Eye (tissue), 1 donor: ENCODE measurements at regions not wholly inside any gene's neighbourhood (a gene's known extent, or its start where the extent isn't known, plus 50 kb on each side); places are given as distances from the start of the nearest gene placed in this dataset.

Experiments used
- DNase-seq: peaks from one replicate; pipeline ENCODE4 v3.0.0-alpha.2; 2015

DNA sequence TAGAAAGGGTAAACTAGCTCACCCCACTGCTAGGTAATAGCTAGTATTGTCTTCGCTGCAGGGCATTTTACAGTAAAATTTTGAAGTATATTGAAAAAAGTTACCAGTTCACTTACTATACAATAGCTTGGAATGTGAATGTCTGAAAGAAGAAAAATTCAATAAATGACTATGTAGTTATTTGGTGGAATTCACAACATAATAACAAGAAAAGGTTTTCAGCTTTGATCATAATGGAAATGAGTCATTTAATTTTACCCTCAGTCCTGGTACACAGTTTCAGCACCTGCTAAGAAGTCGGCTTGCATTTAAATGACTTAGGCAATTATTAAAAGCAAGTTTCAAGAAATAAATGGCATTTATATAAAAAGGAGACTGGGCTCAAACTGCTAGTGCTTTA lies 90.4 kb downstream of the NUP35 start:
- DNase-seq: no peak

DNA sequence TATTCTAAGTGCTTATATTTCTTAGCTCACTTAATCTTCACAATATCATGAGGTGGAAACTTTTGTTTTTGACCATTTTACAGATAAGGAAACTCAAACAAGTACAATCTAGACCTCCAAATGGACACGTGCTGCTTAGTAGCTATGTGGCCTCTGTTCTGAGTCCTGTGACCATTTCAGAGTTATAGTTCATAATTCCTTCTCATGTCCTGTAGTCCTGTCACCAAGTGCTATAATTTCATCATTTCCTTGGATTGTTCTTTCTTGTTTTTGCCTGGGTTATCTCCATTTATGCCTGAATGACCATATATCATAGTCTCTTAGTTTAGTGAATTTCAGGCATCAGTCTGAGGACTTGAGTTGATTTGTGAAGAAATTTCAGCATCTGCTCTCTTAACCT lies 91.7 kb downstream of the NUP35 start:
- DNase-seq: no peak

DNA sequence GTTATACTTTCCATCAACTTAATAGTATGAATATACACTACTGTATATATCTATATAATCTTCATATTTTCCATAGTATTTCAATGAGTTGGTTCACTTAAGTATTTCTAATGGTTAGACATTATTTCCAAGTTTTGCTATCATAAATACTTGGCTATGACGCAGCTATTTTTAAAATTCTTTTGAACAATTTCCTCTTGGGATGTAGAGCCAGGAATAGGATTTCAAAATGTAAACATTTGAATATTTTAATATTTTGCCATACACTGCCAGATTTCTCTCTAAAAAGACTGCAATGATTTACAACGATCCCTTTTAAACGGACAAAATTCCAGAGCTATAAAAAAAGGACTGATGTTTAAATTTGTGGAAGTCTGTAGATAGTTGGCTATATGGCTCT lies 95.6 kb downstream of the NUP35 start:
- DNase-seq: no peak

DNA sequence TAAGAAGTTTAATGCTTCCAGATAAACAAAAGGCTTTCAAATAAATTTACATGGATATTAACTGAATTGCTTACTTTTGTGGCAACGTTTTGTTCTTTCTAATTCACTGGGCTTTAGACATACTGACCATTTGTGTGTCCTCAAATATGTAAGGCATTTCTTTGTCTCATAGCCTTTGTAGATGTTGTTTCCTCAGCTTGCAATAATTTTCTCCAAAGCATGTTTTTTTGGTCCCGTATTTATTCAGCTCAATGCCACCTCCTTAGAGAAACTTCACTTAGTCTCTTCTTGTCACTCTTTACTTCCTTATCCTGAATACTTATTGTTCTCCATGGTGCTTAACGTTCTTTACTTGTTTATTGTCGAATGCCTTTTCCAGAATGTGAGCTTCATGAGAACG lies 98.5 kb downstream of the NUP35 start:
- DNase-seq: no peak

DNA sequence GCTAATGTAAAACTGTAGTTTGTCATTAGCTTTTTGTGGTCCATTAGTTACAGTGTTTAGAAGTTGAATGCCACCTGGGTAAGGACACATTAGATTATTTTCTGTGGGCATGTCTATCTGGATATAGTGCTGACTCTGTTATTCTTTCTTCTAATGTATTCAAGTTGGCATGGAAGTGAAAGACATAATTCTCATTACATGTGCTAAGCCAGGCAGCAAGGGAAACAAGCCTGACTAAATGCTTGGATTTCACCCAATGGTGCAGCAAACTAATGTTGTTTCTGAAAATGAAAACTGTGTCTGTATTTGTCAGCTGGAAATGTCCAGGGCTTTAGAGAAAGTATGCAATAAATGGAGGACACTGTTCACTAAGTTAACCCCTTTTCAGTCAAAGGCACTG lies 100.7 kb downstream of the NUP35 start:
- DNase-seq: peak; percentile 7

DNA sequence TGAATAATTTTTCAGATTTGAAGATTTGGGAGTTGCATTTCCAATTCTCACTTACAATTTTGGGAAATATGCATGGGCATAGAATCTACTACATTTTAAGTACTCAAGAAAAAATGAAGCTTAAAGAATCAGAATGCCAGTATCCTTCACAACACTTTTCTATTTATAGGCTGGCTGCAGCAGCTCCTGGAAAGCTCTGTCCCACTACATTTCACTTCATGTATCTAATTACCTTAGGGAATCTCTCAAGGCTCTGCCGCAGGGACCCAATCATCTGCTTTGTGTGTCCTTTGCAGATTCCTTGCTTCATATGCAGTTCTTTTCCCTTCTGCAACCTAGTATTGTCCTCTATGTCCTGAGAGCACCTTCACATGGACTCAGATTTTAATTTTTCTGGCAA lies 102.9 kb downstream of the NUP35 start:
- DNase-seq: peak; percentile 10

DNA sequence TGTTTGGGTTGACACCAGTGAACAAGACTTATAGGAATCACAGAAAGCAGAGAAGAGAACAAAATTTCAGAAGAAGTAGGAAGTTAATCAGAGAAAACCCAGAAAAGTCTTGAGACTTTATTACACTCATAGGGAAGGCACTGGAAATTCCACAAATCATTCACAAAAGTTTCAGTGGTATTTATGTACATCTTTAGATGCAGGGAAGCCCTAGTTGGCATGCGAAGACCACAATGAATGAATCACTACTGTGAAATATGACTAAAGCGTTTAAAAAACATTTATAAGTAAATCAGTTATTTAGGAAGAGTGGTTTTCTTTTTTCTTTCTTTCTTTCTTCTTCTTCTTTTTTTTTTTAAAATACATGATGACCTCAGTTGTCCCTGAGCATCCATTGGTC lies 105.1 kb downstream of the NUP35 start:
- no peak for DNase-seq

DNA sequence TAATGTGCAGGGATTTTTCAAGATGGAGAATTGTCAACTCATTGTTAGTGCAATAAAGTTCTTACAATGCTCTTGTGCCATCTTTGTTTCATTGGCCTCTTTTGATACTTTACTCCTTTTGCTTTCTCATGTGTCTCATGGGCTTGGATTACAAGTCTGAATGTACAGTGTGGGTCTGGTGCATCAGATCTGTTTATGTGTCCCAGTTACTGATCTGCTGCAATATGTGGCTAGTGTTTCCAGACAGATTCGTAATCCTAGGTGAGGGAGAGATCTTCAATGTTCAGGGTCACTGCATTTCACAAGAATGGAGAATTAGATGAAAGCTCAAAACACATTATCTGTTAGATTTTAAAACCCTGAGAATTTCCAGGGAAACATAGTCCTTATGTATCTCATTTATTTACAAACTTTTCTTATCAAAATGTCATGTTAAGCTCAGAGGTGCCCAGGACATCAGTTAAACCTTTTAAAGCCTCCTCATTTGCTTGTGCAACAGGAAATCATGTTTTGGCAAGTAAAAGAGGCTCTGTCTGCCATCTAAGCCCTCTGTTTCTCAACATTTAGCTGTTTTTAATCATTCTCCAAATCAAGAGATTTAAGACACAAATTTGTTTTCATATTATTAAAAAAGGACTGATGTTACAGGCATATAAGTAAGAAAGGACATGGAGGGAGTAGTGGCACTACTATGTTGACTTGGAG lies 108.1 kb downstream of the NUP35 start:
- DNase-seq: no peak

DNA sequence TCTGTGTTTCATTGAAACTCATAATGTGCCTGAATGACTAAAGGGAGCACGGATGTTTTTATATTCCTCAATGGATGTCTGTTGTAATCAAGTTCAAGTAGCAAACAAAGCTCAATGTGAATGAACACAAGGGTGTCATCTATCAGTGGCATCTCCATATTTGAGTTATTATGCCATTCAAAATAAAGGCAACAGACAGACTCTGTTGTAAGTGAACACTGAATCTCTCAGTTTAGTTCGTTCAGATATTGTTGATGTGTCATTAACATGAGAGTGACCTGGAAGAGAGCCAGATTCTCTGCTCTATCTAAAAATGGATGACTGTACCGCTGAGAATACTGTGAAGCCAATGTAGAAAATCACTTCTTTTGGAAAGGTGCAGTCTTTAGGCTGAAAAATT lies 118.7 kb downstream of the NUP35 start:
- peak; percentile 35 for DNase-seq

DNA sequence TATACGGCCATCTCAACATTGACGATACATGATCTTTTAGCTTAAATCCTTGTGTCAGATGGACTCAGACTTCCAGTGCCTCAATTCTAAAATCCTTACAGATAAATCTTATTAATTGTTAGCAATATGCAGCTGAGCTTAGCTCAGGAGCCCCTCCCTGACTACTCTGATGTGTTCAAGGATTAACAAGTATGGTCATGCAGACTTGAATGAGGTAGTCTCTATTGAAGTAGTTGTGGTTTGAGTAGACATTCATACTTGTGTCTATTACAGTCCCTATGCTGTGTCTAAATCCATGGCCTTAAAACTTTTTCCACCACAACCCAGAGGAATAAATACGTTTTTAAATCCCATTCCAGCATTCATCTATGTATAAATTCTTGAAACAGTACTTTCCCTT lies 119.5 kb downstream of the NUP35 start:
- DNase-seq: no peak

DNA sequence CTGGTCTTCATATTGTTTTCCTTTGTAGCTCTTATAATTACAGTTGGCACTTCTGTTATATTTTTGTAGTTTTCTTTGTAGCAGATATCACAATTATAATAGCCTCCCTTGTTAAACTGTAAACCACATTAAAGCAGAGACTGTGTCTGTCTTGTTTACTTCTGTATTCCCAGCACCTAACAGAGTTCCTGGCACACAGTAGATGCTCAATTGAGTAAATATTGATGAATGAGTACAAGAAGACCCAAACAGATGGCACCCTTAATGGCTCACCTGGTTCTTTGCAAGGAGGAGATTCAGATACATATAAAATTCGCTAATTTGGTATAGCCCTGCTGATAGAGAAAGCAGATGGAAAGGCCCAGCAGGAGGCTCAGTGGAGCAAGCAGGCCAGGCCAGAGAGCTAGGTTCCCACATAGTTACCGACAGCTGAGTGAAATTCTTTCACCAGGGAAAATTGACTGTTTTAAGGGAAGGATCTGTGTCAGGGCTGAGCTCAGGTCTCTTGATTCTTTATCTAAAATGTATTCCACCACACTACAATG lies 120.1 kb downstream of the NUP35 start:
- DNase-seq: peak; percentile 31

DNA sequence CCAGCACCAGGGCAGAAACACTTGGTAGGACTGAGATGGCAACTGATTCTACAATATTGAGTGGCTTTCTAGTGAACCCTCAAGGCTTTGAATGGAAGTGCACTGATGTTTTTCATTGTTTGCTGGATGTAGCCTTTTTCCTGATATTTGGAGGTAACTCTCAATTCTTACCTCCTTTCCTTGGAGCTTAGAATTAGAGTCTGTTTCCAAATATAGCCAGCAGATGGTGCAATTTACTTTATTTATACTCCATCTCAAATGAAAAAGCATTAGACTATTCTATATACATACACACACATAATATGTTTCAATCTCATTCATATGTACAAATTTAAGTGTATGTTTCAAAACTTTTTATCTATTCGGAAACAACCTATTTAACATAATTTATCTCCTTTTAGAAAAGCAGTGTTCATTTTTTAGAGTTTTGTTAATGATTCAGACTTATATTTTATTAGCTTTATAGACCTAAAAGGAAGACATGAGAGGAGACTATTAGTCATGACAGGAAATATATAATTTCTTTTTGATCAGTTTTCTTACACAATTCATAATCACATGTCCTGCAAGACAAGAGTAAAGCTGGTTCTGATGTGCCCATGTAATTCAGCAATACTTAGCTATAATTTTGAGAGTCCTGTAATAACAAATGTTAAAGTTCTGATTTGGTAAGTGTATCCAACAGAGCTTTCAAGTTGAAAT lies 124.8 kb downstream of the NUP35 start:
- DNase-seq: peak; percentile 80

DNA sequence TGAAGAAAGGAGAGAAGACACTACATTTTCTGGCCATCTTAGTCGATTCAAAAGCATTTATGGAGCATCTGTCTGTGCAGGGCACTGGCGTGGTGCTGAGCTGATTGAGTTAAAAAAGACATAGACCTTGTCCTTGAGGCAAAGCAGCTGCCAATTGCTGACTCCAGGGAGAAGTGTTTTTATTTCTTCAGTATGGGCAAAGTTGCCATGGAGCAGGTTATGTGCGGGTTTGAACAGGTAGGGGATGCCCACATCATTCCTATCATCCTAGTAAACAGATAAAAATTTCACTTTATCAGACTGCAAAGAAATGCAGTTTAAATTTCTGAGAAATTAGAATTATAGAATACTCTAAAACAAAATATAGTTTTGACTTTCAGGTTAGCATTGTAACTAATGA lies 125.8 kb downstream of the NUP35 start:
- DNase-seq: no peak

DNA sequence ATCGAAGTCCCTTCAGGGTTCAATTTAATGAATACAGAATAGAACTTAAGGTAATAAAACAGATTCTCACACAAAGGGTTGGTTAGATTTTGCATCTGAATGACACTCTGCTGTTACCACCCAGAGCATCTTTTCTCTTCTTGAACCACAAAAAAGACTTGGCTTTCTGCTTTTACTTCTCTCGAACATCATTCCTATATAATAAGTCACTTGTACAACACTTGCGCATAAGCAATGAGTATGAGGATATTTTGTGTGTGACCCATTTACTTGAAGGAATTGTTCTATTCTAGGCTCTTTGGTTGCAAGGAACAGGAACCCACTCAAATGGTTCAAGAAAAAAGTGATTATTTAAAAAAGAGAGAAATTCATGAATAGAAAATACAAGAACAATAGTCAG lies 126.2 kb downstream of the NUP35 start:
- no peak for DNase-seq

DNA sequence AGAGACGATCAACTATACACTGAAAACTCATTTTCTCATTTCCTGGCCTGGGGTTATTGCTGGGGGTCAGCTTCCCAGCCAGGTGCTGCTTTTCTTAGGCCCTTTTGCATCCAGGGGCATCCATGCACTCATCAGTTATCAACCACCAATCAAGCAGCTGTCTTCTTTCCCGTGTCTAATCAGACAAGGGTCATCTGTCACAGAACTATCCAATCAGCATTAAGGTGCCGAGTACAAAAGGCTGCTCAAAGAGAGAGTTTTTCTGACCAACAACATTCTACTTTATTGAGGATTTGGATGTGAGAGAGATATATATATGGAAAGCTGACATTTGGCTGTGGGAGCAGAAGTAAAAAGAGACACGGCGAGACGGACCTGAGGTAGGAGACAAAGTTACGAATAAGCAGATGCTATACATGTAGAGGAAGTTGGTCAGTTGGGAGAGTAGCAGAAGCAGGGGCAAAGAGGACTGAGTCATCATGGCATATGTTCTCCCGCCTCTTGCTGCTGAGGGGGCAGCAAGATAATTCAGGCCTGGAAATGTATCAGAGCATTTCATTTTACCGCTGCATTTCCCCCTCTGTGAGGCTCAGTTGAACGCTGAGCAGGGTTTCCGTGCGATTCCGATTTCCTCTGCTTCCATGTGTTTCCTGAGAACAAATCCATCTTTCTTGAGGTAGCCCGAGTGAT lies 129.3 kb downstream of the NUP35 start:
- DNase-seq: no peak

DNA sequence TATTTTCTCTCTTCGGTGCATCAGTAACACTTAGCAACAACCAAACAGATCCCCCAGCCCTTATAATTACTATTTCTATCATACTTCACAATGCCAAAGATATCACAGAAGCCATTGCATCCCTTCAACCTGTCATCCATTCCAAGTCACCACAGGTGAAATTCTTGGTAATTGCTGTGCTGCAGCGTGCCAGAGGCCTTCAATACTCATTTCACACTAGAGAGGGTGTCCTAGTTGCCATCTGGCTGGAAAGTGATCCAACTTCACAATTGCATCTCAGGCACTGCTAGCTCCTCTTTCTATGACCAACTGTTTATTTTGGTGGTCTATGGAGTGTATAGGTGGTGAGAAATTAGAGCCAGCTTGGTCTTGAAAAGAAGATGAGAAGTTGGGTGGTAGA lies 131.2 kb downstream of the NUP35 start:
- DNase-seq: no peak

DNA sequence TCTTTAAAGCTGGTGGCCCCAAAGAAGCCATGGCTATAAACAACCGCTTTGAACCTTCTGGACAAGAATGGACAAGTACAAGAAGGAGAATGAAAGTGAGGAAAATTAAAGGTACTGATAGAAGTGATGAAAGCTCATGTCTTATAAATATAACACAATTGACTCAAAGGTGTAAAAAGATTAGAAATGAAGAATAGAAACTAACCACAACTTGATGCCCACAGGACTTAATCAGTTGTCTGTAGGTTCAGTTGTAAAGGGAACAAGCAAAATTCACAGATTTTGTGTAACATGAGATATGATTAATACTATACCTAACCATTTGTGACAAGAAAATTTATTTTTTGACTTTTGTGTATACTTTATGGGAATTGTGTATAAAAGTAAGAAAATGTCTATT lies 135.7 kb downstream of the NUP35 start:
- DNase-seq: no peak

DNA sequence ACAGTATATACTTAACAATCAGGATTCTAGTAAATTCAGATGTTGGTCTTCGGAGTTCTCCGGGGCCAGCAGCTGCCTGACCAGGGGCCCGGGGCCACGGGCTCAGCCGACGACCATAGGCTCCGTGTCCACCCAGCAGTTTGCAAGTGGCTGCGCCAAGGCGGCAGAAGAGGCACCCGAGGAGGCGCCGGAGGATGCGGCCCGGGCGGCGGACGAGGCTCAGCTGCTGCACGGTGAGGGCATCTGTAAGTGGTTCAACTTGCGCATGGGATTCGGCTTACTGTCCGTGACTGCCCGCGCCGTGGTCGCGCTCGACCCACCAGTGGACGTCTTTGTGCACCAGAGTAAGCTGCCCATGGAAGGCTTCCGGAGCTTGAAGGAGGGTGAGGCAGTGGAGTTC lies 136.3 kb downstream of the NUP35 start:
- no peak for DNase-seq

DNA sequence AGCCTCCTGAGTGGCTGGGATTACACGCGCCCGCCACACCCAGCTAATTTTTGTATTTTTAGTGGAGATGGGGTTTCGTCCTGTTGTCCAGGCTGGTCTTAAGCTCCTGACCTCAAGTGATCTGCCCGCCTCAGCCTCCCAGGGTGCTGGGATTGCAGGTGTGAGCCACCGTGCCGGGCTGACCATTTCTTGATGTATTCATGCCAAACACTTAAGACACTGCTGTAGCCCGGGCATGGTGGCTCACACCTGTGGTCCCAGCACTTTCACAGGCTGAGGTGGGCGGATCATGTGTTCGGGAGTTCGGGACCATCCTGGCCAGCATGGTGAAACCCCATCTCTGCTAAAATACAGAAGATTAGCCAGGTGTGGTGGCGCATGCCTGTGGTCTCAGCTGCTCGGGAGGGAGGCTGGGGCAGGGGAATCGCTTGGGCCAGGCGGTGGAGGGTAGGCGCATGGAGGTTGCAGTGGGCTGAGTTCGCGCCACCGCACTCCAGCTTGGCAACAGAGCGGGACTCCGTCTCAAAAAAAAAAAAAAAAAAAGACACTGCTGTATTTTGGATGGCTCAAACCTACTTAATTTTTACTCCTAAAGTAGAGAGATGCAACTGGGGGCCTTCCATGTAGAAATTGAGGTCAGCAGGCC lies 140.8 kb downstream of the NUP35 start:
- DNase-seq: no peak

DNA sequence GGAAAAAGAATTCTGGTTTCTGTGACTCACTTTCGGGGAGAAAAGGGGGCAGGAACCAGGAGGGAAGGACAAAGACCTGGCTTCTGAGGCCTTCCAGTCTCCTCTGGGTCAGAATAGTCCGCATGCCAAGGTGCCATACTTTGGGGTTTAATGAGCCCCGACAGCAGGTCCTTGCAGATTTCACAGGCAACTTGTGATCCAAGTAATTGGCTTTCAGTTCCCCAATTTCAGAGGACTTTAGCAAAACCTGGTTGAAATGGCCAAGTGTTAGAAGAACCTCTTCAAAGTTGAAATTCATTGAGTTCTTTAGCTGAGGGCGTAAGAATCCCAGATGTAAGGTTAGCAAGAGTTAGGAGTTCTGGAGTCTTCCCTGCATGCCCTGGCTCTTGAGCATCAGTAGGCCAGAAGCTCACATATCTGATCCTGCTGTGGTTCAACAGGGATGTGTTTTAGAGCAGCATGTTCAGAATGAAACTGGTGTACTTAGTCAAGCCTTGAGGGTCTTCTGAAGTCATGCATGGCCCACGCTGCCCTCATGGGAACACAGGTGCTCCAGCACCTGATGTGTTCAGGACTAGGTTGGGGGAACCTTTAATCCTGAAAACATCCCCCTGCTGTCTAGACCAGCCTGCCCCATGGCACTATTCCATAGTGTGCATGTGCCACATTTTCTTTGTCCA lies 143.0 kb downstream of the NUP35 start:
- DNase-seq: no peak

DNA sequence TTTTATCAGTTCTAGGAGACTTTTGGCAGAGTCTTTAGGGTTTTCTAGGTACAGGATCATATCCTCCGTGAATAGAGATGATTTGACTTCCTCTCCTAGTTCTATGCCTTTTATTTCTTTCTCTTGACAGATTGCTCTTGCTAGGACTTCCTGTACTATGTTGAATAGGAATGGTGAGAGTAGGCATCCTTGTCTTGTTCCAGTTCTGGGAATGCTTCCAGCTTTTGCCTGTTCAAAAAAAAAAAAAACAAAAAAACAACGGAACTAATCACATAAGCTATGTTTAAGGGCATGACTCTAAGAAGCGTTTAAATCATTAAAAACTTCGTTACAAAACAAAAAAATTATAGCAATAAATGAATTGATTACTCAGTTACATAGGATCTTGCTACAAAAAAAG lies 145.7 kb downstream of the NUP35 start:
- no peak for DNase-seq

DNA sequence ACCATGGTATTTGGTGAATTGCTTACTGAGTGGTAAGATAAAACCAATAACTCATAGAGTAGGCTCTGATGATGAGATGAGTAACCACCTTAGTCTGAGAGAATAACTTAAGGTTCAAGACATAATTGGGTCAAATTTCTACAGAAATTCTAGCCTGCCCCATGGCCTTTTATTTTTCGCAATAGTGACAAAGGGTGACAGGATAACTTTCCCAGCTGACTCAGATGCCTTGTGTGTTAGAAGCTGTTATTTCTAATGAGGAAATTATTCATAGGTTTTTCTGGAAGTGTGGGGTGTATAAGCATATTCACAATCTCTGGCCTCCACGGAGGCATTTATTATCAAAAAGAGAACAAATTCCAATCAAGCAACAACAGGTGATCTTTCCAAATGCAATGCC lies 159.0 kb downstream of the NUP35 start:
- DNase-seq: no peak

DNA sequence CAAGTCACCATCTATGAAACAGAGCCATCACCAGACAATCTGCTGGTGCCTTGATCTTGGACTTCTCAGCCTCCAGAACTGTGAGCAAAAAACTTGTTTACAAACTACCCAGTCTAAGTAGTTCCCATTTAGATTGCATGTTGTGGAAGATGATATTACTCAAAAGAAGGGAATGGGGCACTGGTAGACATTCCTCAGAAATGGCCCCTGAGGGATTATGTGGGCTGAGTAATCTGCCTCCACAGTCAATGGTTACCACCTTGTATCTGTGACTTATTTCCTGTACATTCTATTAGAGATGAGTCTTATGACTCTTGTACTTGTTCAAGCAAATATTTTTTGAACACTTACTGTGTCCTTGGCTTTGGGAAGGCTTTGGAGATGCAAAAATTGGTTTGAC lies 160.4 kb downstream of the NUP35 start:
- DNase-seq: no peak
